Activated CD8-positive, alpha-beta memory T cell treated with anti-CD3 and anti-CD28 coated beads for 48 hours (primary cell): ENCODE measurements at regions not wholly inside any gene's neighbourhood (a gene's known extent, or its start where the extent isn't known, plus 50 kb on each side); places are given as distances from the start of the nearest gene placed in this dataset.
"Not testable (repeated sequence)": the region's sequence is repeated elsewhere in the genome, so short reads cannot be mapped to it uniquely, and the experiment has no call there.

ENCODE experiments used
- DNase-seq, 3 experiments: peaks; one replicate each; pipeline ENCODE4 v3.0.0-alpha.2; 2020; ENCODE audit warnings: low read depth in 2 of 3, low spot score in 2 of 3

DNA sequence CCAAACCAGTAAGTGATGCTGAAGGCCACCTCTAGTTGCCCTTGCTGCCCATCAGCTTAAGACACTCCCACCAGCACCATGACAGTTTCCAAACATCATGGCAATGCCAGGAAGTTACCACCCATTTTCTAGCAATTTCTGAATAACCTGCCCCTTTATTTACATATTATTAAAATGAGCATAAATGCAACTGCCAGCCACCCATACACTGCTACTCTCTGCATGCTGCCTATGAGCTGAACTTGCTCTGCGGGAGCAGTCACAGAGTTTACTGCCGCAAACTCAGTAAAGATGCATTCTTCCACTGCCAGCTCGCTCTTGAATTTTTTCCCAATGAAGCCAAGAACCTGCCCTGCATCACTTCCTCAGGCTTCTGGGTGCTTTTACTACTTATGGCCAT lies 212.6 kb downstream of the SH2D4B start:
- DNase-seq, result no peak

DNA sequence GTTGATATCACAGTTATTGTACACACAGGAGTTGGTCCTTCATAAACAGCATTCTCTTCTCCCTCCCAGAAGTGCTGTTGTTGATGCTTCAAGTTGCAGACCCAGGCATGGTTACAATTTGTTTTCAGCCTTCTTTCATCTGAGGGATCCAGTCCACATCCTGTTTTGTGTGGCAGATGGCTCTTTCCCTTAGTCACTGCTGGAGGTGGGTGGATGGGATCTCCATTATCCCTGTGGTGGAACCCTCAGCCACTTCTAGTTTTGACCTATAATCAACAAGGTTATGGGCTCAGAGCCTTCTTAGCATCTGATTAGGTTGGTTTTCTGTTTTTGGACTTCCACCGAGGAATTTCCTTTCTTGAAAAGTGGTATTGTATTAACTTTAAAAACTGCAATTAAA lies 214.2 kb downstream of the SH2D4B start:
- no peak for DNase-seq

DNA sequence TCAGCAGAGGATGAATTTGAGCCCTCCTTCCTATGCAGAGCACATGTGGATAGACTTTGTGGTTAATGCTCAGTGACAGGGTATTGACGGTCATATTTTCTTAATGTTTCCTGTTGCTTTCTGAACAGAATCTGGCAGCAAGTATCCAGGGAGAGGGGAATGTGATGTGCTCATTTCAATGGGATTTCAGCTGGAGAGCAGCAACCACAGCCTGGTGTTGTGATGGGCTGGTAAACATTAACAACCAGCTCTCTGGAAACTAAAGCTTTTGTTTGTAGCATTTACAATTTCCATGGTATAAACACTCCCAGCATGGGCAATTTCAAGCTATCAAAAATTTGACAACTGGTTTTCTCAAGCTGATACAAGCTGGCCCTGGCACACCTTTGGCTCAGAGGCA lies 215.9 kb downstream of the SH2D4B start:
- no peak for DNase-seq

DNA sequence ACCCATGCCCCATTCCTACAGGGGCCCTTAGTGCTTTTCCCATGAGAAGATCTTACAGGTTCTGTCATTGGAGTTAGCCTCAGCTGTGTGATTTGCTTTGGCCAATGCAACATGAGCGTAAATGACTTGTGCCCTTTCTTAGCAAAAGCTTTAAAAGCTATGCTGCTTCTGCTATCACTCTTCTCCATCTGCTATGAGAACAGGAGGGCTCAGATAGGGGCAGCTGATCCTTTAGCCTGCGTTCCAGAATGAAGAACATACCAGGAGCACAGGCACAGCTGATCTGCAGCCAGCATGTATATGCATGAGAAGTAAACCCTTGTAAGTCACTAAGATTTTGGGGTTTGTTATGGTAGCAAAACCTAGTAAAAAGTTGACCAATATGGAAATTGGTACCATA lies 218.2 kb downstream of the SH2D4B start:
- no peak for DNase-seq

DNA sequence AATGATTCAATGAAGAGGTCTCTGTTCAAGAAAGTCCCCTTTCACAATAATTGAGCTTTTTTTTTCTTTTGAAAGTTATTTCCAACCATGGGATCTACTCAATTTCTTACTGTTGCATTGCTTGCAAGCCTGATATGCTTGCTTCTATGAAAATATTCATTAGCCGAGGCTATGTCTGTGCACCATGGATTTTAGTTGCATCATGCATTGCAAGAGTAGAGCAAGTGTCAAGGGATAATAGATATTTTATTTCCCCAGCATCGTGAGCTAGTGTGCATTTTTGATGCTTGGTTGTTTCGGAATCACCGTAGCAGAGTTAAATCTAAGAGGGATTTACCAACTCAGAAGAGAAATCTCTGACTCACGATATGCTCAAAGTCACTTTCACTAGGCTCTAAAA lies 222.0 kb downstream of the SH2D4B start:
- DNase-seq, result no peak

DNA sequence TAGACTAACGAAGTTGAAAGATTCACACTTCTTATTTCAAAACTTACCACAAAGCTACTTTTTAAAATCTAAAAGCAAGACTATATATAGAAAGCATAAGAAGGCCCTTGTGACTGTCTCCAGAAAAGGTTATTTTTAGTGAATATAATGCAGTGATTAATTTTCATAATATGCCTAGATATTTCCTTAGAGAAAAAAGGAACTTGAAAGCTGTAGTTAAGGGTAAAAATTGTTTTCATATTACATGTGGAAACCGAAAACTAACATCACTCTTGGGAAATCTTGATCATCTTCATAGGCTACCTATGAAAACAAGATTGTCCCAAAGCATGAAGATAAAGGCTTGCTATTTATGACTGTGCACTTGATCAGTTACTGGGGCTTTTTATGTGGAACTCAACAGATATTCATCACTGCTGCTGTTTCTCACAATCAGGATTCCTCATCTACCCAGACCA lies 223.2 kb downstream of the SH2D4B start:
- DNase-seq, result no peak

DNA sequence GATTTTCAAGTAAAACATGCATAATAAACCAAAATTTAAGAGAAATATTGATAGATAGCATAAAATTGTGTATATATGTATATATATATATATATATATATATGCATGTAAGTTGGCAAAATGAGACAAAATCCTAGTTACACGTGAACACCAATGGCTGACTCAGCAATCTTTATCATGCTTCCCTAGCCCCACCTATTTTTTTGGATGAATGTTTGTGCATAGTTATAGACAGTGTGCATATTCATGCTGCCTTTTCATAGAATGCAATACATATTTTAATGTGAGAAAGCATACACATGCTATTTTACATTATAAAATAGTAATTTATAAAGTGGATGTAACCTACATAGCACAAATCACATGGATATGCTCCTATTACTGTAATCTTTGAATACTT lies 230.3 kb downstream of the SH2D4B start:
- no peak for DNase-seq

DNA sequence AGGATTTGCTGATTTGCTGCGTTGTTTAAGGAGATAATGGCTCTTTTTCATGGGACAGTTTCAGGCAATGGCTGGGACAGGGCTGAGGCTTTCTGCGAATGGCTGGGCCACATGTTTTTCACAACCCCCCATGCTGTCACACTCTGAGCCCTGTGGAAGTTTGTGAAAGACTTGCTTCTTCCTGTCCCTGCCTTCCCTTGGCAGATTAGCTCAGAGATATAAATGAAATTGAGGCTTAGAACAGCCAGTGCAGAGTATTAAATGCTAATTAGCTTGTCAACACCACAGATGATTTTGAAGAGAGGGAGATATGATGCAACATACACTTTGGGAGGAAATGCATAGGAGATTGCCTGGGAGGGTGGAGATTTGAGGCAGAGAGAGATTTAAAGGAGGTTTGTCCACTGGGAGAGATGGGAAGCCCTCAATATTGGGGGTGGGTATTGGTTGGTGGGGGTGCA lies 232.0 kb downstream of the SH2D4B start:
- DNase-seq, result no peak

DNA sequence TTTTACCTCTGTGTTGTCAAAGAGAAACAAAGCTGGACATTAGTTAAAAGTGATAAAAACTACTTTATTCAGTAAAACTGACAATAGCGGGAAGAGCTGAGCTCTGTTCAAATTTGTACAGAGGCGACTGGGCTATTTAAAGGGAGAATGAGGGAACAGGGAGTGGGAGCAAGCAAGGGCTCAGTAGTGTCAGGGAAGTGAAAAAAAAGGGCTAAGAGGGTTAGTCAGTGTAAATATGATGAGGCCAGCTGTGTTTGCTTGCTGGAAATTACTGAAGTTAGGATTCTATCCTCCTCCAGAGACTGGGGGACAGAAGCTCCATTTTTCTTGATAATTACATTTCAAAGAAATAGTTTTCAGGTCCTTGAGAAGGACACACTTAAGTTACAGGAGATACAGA lies 232.5 kb downstream of the SH2D4B start:
- DNase-seq, result no peak

DNA sequence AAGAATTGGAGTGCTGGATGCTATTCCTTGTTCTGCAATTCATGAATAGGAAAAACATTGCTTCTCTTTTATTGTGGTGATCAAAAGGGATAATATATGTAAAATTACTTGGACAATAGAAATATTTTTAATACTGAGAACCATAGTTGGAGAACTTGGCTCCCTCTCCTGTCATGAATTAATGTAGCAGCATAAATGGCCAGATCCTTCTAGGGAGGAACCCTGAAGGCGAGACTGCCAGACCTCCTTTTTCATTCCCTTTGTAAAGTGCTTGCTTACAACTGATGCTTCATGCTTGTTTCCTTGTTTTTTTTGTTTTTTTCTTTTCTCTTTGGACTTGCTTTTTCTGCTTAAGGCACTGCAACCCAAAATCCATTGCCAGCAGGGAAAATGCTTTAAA lies 233.6 kb downstream of the SH2D4B start:
- no peak for DNase-seq

DNA sequence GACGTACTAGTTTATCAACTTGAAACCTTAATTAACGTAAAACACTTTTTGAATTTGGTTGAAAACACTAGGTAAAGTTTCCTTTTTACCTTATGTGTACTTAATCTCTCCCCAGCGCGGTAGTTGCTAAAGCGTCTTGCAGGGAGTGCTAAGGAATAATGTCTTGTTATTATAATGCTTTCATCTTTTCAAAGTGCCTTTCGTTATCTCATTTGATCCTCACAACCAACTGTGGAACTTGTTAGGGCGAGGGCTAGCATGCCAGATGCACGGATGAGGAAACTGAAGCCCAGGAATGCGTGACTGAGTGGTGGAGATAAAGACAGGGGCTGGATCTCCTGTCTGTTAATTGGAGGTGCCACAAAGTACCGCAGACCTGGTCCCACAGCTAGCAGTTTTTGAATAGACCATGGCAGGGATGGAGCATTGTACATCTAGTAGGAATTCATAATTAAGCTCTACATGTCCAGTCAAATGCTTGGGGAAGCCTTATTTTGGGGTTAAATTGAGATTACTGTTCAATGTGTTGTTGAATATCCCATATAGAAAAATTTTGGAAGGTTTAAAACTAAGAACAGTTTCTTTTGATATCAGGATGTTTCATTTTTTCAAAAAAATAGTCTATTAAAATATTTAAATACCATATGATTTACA lies 234.3 kb downstream of the SH2D4B start:
- DNase-seq, result no peak

DNA sequence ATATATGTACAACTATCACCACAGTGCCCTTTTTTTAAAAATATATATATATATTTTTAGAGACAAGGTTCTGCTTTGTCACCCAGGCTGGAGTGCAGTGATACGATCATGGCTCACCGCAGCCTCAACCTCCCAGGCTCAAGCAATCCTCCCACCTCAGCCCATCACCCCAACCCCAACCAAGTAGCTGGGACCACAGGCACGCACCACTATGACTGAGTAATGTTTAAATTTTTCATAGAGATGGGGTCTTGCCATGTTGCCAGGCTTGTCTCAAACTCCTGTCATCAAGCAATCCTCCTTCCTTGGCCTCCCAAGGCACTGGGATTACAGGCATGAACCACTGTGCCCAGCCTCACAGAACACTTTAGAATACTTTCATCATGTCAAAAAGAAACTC lies 234.9 kb downstream of the SH2D4B start:
- no peak for DNase-seq

DNA sequence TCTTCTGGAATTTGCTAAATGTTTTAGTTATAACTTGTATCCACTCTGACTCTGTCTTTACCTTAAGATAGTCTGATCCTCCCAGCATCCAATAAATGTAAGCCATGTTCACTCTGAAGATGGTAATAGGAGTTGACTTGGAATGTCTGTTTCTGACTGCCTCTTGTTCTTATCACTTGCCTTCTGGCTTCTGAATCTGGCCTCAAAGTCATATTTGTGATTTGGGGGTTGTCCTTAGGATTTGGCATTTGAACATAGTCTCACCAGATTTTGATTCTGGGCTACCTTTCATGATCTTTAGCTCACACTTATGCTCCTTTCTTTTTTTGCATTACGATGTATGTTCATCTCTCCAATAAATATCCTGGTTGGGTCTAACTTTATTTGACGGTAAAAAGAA lies 247.0 kb downstream of the SH2D4B start:
- DNase-seq, result no peak

DNA sequence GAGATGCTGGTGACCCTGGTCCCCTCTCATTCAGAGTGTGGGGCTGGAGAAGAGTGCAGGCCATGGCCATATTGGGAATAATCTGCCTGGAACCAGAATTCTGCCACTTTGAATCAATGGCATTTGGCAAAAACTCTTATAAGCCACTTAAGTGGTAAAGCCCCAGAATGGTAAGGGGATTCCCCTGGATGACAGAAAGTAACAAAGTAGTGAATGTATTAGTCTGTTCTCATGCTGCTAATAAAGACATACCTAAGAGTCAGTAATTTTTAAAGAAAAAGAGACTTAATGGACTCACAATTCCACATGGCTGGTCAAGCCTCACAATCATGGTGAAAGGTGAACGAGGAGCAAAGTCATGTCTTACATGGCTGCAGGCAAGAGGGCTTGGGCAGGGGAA lies 248.6 kb downstream of the SH2D4B start:
- DNase-seq, result no peak

DNA sequence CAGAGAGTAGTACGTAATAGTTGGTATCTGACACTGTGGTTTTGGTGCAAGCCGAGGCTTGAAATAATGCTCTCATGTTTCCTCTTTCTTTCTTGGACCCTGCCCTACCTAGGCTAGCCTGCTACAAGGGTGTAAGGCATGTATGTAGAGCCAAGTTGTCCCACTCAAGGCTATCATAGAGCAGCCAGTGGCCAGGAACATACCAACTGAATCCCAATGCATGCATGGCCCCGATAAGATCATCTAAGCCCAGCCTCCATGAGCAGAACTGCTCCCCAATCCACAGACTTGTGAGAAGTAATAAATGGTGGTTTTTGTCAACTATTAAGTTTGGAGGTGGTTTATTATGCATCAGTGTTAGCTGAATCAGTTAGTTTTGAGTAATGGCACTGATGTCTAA lies 250.2 kb downstream of the SH2D4B start:
- DNase-seq, result no peak

DNA sequence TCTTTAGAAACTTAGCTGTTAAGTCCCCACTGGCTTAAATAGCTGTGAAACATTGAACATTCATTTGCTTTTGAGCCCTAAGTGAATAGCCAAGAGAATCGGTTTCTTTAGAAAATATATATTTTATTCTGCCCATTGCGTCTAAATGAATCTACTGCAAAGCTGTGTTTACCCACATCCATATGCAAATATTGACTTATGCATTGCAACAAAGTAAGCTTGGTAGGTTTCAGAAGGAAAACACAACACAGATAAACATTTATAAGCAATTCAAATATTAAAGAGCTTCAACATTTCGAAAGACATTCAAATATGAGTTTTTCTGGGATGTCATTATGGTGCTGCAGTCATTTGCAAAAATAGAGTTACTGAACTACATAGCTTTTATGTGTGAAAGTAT lies 257.3 kb downstream of the SH2D4B start:
- no peak for DNase-seq

DNA sequence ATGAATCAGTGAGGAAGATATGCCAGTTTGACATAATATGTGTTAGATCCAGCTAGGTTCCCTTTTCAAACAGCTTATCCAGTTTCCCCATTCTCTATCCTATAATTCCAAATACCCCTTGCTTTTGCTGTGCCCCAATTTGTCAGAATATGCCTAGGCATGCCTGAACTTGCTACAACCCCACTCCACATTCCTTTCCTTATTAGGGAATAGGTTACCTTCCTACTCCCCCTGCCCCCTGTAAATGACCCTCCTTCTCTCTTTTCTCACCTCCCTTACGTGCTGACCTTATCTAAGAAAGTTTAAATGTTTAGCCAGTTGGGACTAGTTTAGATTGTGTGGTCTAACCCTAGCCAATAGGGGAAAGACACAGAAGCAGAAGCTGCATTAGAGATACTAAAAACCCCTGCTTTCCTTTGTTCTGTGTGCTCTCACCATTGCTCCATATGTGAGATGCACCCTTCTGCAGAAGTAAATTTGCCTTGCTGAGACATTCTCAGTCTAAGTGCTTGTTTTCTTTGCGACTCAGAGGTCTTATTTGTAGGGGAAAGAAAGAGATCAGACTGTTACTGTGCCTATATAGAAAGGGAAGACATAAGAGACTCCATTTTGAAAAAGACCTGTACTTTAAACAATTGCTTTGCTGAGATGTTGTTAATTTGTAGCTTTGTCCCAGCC lies 267.8 kb downstream of the SH2D4B start:
- no peak for DNase-seq

DNA sequence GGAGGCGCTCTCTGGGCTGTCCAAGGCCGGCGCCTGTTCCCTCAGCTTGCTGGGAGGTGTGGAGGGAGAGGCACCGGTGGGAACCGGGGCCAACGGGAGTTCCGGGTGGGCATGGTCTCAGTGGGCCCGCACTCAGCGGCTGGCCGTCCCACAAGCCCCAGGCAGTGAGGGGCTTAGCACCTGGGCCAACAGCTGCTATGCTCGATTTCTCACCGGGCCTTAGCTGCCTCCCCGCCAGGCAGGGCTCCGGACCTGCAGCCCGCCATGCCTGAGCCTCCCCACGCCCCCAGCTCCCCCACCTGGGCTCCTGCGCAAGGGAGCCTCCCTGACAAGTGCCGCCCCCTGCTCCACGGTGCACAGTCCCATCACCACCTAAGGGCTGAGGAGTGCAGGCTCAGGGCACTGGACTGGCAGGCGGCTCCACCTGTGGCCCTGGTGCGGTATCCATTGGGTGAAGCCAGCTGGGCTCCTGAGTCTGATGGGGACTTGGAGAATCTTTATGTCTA lies 276.5 kb downstream of the SH2D4B start:
- no peak for DNase-seq

DNA sequence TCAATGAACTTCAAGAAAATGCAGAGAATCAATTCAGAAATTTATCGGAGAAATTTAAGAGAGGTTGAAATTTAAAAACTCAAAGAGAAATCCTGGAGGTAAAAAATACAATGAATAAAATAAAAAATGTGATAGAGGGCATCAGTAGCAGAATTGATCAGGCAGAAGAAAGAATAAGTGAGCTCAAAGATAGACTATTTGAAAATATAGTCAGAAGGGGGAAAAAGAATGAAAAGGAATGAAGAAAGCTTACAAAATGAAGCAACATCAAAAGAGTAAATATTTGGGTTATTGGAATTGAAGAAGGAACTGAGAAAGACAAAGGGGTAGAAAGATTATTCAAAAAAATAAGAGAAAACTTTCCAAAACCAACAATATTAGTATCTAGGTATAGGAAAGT lies 291.4 kb downstream of the SH2D4B start:
- no peak for DNase-seq

DNA sequence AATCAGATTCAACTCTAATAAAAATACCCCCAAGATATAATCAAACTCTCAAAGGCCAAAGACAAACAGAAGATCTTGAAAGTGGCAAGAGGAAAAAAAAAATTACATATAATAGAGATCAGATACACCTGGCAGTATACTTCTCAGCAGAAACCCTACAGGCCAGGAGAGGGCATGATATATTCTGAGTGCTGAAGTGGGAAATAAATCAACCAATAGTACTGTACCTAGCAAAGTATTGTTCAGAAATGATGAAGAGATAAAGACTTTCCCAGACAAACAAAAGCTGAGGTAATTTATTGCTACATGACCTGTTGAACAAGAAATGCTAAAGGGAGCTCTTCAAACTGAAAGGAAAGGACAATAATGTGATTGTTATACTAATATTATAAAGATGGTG lies 291.9 kb downstream of the SH2D4B start:
- DNase-seq, result no peak

DNA sequence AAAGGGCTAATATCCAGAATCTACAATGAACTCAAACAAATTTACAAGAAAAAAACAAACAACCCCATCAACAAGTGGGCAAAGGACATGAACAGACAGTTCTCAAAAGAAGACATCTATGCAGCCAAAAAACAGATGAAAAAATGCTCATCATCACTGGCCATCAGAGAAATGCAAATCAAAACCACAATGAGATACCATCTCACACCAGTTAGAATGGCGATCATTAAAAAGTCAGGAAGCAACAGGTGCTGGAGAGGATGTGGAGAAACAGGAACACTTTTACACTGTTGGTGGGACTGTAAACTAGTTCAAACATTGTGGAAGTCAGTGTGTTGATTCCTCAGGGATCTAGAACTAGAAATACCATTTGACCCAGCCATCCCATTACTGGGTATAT lies 295.0 kb downstream of the SH2D4B start:
- DNase-seq, result not testable (repeated sequence)

DNA sequence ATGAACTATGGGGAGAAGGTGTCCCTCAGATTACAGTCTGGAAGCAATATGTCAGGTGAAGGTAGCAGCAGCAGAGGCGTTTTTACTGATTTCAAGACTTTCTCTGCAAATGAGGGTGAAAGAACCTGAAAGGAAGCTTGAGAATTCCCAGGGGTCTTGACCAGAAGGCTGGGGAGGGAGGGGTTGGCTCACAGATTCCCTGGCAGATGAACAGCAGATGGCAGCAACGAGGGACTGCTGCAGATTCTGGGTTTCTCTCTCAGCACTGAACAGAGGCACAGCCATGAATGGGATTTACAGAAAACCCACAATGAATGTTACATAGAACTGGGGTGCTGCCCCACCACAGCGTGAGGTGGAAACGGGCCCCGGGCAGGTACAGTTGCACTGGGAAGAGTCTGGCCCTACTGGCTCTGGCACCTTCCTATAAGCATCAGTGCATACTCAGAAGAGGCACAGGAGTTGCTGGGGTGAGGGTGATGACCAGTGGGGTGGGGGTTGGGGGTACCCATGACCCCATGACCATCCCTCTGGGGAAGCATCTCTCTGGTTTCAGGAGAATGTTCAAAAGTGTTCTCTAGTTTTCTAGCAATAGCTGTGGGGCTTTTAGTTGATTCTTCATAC lies 317.8 kb downstream of the SH2D4B start:
- DNase-seq, result no peak
